ENCODE measurements at regions not wholly inside any gene's neighbourhood (a gene's known extent, or its start where the extent isn't known, plus 50 kb on each side); places are given as distances from the start of the nearest gene placed in this dataset.

DNA sequence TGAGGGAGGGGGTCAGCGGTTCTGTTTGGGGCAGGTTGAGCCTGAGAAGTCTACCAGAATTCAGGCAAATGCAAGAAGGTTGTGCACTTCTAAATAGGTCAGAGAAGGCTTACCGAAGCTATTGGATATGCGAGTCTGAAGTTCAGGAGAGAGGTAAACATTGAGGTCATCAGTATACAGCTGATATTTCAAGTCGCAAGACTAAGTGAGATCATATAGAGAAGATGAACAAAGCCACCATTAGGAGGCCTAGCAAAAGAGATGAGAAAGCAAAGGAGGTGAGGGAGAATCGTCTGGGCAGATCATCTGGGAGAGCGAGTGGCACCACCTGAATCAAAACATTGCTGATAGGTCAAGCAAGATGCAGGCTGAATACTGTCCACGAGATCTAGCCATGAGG, 430.6 kb downstream of the BUD13 start:
- TF ChIP-seq CTCF (IDR thresholded peaks at IDR 0.05) = no peak
- TF ChIP-seq POLR2A (IDR thresholded peaks at IDR 0.05) = no peak

All from esophagus squamous epithelium (tissue), 4 donors.